Esophagus mucosa (tissue), 1 donor: ENCODE measurements at regions not wholly inside any gene's neighbourhood (a gene's known extent, or its start where the extent isn't known, plus 50 kb on each side); places are given as distances from the start of the nearest gene placed in this dataset.
"Not testable (repeated sequence)": the region's sequence is repeated elsewhere in the genome, so short reads cannot be mapped to it uniquely, and the experiment has no call there.

Experiments used
- ATAC-seq: fragments of 200-7000 bp; cut with Tn5 transposase; one replicate; pipeline ENCODE4 v1.9.1; 2020
- donor health status: DM: yes; HTN: yes; CAD: no.

GRCh38 chr2:146544701-146545100 is 1300.1 kb upstream of the ACVR2A start:
- ATAC-seq, result no peak

GRCh38 chr2:146541896-146542295 is 1302.9 kb upstream of the ACVR2A start:
- no peak for ATAC-seq

- no peak for ATAC-seq
Measured at GRCh38 chr2:146540271-146540932, 1304.4 kb upstream of the ACVR2A start.

GRCh38 chr2:146539739-146540138 is 1305.1 kb upstream of the ACVR2A start:
- not testable (repeated sequence) for ATAC-seq

- ATAC-seq, result no peak
Measured at GRCh38 chr2:146537477-146537876, 1307.4 kb upstream of the ACVR2A start.

- ATAC-seq, result no peak
Measured at GRCh38 chr2:146532509-146533147, 1312.2 kb upstream of the ACVR2A start.

- ATAC-seq, result no peak
Measured at GRCh38 chr2:146532009-146532408, 1312.8 kb upstream of the ACVR2A start.

GRCh38 chr2:146530886-146531285 is 1313.9 kb upstream of the ACVR2A start:
- no peak for ATAC-seq

- no peak for ATAC-seq
Measured at GRCh38 chr2:146527166-146527565, 1317.7 kb upstream of the ACVR2A start.

- ATAC-seq, result no peak
Measured at GRCh38 chr2:146523196-146523595, 1321.6 kb upstream of the ACVR2A start.

GRCh38 chr2:146506851-146507250 is 1338.0 kb upstream of the ACVR2A start:
- ATAC-seq, result no peak

GRCh38 chr2:146503366-146503765 is 1341.5 kb upstream of the ACVR2A start:
- no peak for ATAC-seq

- no peak for ATAC-seq
Measured at GRCh38 chr2:146496248-146496647, 1348.6 kb upstream of the ACVR2A start.

GRCh38 chr2:146489386-146489785 is 1355.4 kb upstream of the ACVR2A start:
- ATAC-seq, result no peak

GRCh38 chr2:146481629-146482028 is 1363.2 kb upstream of the ACVR2A start:
- ATAC-seq, result no peak

- ATAC-seq, result no peak
Measured at GRCh38 chr2:146477383-146477782, 1367.4 kb upstream of the ACVR2A start.

- ATAC-seq, result no peak
Measured at GRCh38 chr2:146468578-146468977, 1376.3 kb upstream of the ACVR2A start.

- no peak for ATAC-seq
Measured at GRCh38 chr2:146467425-146467824, 1377.4 kb upstream of the ACVR2A start.

GRCh38 chr2:146465460-146465859 is 1379.4 kb upstream of the ACVR2A start:
- no peak for ATAC-seq

GRCh38 chr2:146461068-146461467 is 1383.8 kb upstream of the ACVR2A start:
- no peak for ATAC-seq

- no peak for ATAC-seq
Measured at GRCh38 chr2:146458585-146458984, 1386.2 kb upstream of the ACVR2A start.

GRCh38 chr2:146457221-146457620 is 1387.6 kb upstream of the ACVR2A start:
- ATAC-seq, result no peak

GRCh38 chr2:146455325-146455724 is 1389.5 kb upstream of the ACVR2A start:
- ATAC-seq, result no peak

GRCh38 chr2:146451972-146452371 is 1392.9 kb upstream of the ACVR2A start:
- ATAC-seq, result no peak

GRCh38 chr2:146450131-146450530 is 1394.7 kb upstream of the ACVR2A start:
- no peak for ATAC-seq
